IgD-negative memory B cell (primary cell): ENCODE measurements at regions not wholly inside any gene's neighbourhood (a gene's known extent, or its start where the extent isn't known, plus 50 kb on each side); places are given as distances from the start of the nearest gene placed in this dataset.
A peak's percentile ranks its signal among the peaks of the same experiment; 100 is the strongest.
"Not testable (repeated sequence)": the region's sequence is repeated elsewhere in the genome, so short reads cannot be mapped to it uniquely, and the experiment has no call there.

ENCODE experiments used
- H3K27ac Mint-ChIP-seq, 3 donors: one replicate each; pipeline ENCODE4 v1.8.0; 2020 to 2022; ENCODE audit warnings: mild to moderate bottlenecking in 3 of 3, mixed read lengths in 3 of 3, moderate library complexity in 1 of 3
- H3K27me3 Mint-ChIP-seq: one replicate; pipeline ENCODE4 v1.8.0; 2021; ENCODE audit warnings: mixed read lengths
- H3K36me3 Mint-ChIP-seq: one replicate; pipeline ENCODE4 v1.8.0; 2020; ENCODE audit warnings: mild to moderate bottlenecking, mixed read lengths
- H3K4me1 Mint-ChIP-seq, 3 donors: one replicate each; pipeline ENCODE4 v1.8.0; 2020 to 2022; ENCODE audit warnings: mixed read lengths in 3 of 3, mild to moderate bottlenecking in 1 of 3
- H3K4me3 Mint-ChIP-seq, 4 donors: one replicate each; pipeline ENCODE4 v1.8.0; 2020 to 2022; ENCODE audit warnings: mild to moderate bottlenecking in 4 of 4, mixed read lengths in 4 of 4, moderate library complexity in 3 of 4
- H3K9me3 Mint-ChIP-seq, 3 donors: one replicate each; pipeline ENCODE4 v1.8.0; 2020 to 2021; ENCODE audit warnings: mixed read lengths in 3 of 3, mild to moderate bottlenecking in 1 of 3

- Mint-ChIP-seq H3K9me3 (peaks cover 0 to 13% (median 6%) of the 10 kb centered on the region in 3 donors), H3K4me3 (no peak overlapping the region), H3K4me1 (no peaks in the 10 kb centered on the region), H3K36me3 (no peaks in the 10 kb centered on the region), H3K27ac (no peak overlapping the region), H3K27me3 (no peaks in the 10 kb centered on the region)
Measured at GRCh38 chr12:84150201-84150600, 762.4 kb downstream of the SLC6A15 start.

GRCh38 chr12:84148335-84148734 is 764.3 kb downstream of the SLC6A15 start:
- Mint-ChIP-seq H3K9me3 (peaks cover 0 to 13% (median 6%) of the 10 kb centered on the region in 3 donors), H3K27me3 (no peaks in the 10 kb centered on the region), H3K4me1 (no peaks in the 10 kb centered on the region), H3K36me3 (no peaks in the 10 kb centered on the region), H3K27ac (no peak overlapping the region), H3K4me3 (no peak overlapping the region)

- Mint-ChIP-seq H3K27me3 (no peaks in the 10 kb centered on the region), H3K4me3 (no peak overlapping the region), H3K36me3 (no peaks in the 10 kb centered on the region), H3K27ac (no peak overlapping the region), H3K9me3 (peaks cover 0 to 4% (median 0%) of the 10 kb centered on the region in 3 donors), H3K4me1 (no peaks in the 10 kb centered on the region)
Measured at GRCh38 chr12:84136862-84137367, 775.7 kb downstream of the SLC6A15 start.

- Mint-ChIP-seq H3K36me3 (no peaks in the 10 kb centered on the region), H3K27me3 (no peaks in the 10 kb centered on the region), H3K4me1 (no peaks in the 10 kb centered on the region), H3K27ac (no peak overlapping the region), H3K4me3 (no peak overlapping the region), H3K9me3 (peaks cover 0 to 4% (median 0%) of the 10 kb centered on the region in 3 donors)
Measured at GRCh38 chr12:84135586-84136279, 776.9 kb downstream of the SLC6A15 start.

GRCh38 chr12:84134797-84135366 is 777.7 kb downstream of the SLC6A15 start:
- no peaks in the 10 kb centered on the region for H3K27me3 Mint-ChIP-seq
- no peaks in the 10 kb centered on the region for H3K36me3 Mint-ChIP-seq
- H3K4me1 Mint-ChIP-seq = no peaks in the 10 kb centered on the region
- peaks cover 0 to 4% (median 0%) of the 10 kb centered on the region in 3 donors for H3K9me3 Mint-ChIP-seq
- H3K27ac Mint-ChIP-seq = no peak overlapping the region
- no peak overlapping the region for H3K4me3 Mint-ChIP-seq

- H3K27me3 Mint-ChIP-seq = no peaks in the 10 kb centered on the region
- H3K4me1 Mint-ChIP-seq = no peaks in the 10 kb centered on the region
- H3K4me3 Mint-ChIP-seq = no peak overlapping the region
Measured at GRCh38 chr12:84131076-84131475, 781.5 kb downstream of the SLC6A15 start.

GRCh38 chr12:84128117-84128991 is 784.2 kb downstream of the SLC6A15 start:
- no peak overlapping the region for H3K4me3 Mint-ChIP-seq
- H3K4me1 Mint-ChIP-seq = no peaks in the 10 kb centered on the region
- no peak overlapping the region for H3K27ac Mint-ChIP-seq
- no peaks in the 10 kb centered on the region for H3K9me3 Mint-ChIP-seq
- H3K36me3 Mint-ChIP-seq = no peaks in the 10 kb centered on the region
- H3K27me3 Mint-ChIP-seq = no peaks in the 10 kb centered on the region

More at GRCh38 chr12:84131076-84131475, 781.5 kb downstream of the SLC6A15 start:
- H3K9me3 Mint-ChIP-seq = peaks cover 0 to 4% (median 0%) of the 10 kb centered on the region in 3 donors
- H3K27ac Mint-ChIP-seq = no peak overlapping the region
- H3K36me3 Mint-ChIP-seq = no peaks in the 10 kb centered on the region

- Mint-ChIP-seq H3K4me1 (no peaks in the 10 kb centered on the region), H3K27ac (no peak overlapping the region), H3K36me3 (no peaks in the 10 kb centered on the region)
Measured at GRCh38 chr12:84124211-84124610, 788.4 kb downstream of the SLC6A15 start.

GRCh38 chr12:84117190-84117589 is 795.4 kb downstream of the SLC6A15 start:
- no peak overlapping the region for H3K4me3 Mint-ChIP-seq
- H3K27me3 Mint-ChIP-seq = no peaks in the 10 kb centered on the region
- no peaks in the 10 kb centered on the region for H3K36me3 Mint-ChIP-seq
- peaks cover 1 to 13% (median 2%) of the 10 kb centered on the region in 3 donors for H3K9me3 Mint-ChIP-seq
- peak overlapping the region in 1 of 3 donors; percentile 91 for H3K27ac Mint-ChIP-seq
- H3K4me1 Mint-ChIP-seq = no peaks in the 10 kb centered on the region

More at GRCh38 chr12:84124211-84124610, 788.4 kb downstream of the SLC6A15 start:
- Mint-ChIP-seq H3K9me3 (peaks cover 1 to 11% (median 2%) of the 10 kb centered on the region in 3 donors), H3K27me3 (no peaks in the 10 kb centered on the region), H3K4me3 (no peak overlapping the region)

GRCh38 chr12:84113666-84114065 is 798.9 kb downstream of the SLC6A15 start:
- Mint-ChIP-seq H3K9me3 (peaks cover 0 to 3% (median 2%) of the 10 kb centered on the region in 3 donors), H3K4me1 (no peaks in the 10 kb centered on the region), H3K27me3 (no peaks in the 10 kb centered on the region), H3K27ac (no peak overlapping the region), H3K4me3 (no peak overlapping the region), H3K36me3 (no peaks in the 10 kb centered on the region)

GRCh38 chr12:84103886-84104285 is 808.7 kb downstream of the SLC6A15 start:
- H3K27me3 Mint-ChIP-seq = not testable (repeated sequence)

GRCh38 chr12:84101963-84102362 is 810.6 kb downstream of the SLC6A15 start:
- not testable (repeated sequence) for H3K36me3 Mint-ChIP-seq, H3K27ac Mint-ChIP-seq, H3K4me1 Mint-ChIP-seq, H3K27me3 Mint-ChIP-seq
- peak overlapping the region in 1 of 4 donors; percentile 73 for H3K4me3 Mint-ChIP-seq
- peaks cover 13 to 36% (median 23%) of the 10 kb centered on the region in 3 donors for H3K9me3 Mint-ChIP-seq

More at GRCh38 chr12:84103886-84104285, 808.7 kb downstream of the SLC6A15 start:
- H3K4me3 Mint-ChIP-seq, H3K27ac Mint-ChIP-seq, H3K4me1 Mint-ChIP-seq, H3K36me3 Mint-ChIP-seq: not testable (repeated sequence)
- H3K9me3 Mint-ChIP-seq = peaks cover 16 to 29% (median 21%) of the 10 kb centered on the region in 3 donors

GRCh38 chr12:84099591-84099990 is 813.0 kb downstream of the SLC6A15 start:
- H3K4me3 Mint-ChIP-seq, H3K4me1 Mint-ChIP-seq, H3K36me3 Mint-ChIP-seq, H3K27ac Mint-ChIP-seq, H3K27me3 Mint-ChIP-seq: not testable (repeated sequence)
- peaks cover 13 to 32% (median 23%) of the 10 kb centered on the region in 3 donors for H3K9me3 Mint-ChIP-seq

GRCh38 chr12:84091651-84092050 is 820.9 kb downstream of the SLC6A15 start:
- H3K9me3 Mint-ChIP-seq = peaks cover 2 to 4% (median 2%) of the 10 kb centered on the region in 3 donors
- H3K4me3 Mint-ChIP-seq = no peak overlapping the region
- no peaks in the 10 kb centered on the region for H3K4me1 Mint-ChIP-seq
- no peaks in the 10 kb centered on the region for H3K36me3 Mint-ChIP-seq
- H3K27me3 Mint-ChIP-seq = no peaks in the 10 kb centered on the region
- H3K27ac Mint-ChIP-seq = no peak overlapping the region

GRCh38 chr12:84089356-84089755 is 823.2 kb downstream of the SLC6A15 start:
- no peaks in the 10 kb centered on the region for H3K4me1 Mint-ChIP-seq
- peaks cover 2 to 4% (median 2%) of the 10 kb centered on the region in 3 donors for H3K9me3 Mint-ChIP-seq
- H3K27me3 Mint-ChIP-seq = no peaks in the 10 kb centered on the region
- H3K4me3 Mint-ChIP-seq = no peak overlapping the region
- H3K27ac Mint-ChIP-seq = no peak overlapping the region
- no peaks in the 10 kb centered on the region for H3K36me3 Mint-ChIP-seq
